ENCODE measurements at regions not wholly inside any gene's neighbourhood (a gene's known extent, or its start where the extent isn't known, plus 50 kb on each side); places are given as distances from the start of the nearest gene placed in this dataset.

DNA sequence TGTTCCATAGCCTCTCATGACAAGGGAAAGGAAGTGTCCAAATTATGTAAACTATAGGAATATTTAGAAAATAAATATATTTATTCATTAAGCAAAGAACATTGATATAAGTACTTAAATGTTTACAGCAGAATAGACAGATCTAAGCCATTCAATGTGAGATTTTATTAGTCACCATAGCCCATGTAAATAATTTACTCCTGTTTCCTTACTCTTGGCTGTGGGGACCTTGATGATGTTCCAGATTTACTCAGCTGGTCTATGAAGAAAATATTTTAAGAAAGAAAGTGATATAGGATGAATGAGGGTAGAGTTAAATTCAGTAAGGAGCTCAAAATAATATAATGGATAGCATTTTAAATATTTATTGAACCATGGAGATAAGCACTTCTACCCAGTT lies 442.6 kb upstream of the KLF6 start:
- no peak for TF ChIP-seq GATA2 (IDR thresholded peaks at IDR 0.05; ENCODE audit: low read depth, low read length)
- TF ChIP-seq GATA3 (IDR thresholded peaks at IDR 0.05; ENCODE audit: low read depth, low read length), result no peak

Data from SH-SY5Y (cell line).